Endothelial cell (in vitro differentiated cells): ENCODE measurements at regions not wholly inside any gene's neighbourhood (a gene's known extent, or its start where the extent isn't known, plus 50 kb on each side); places are given as distances from the start of the nearest gene placed in this dataset.
A peak's percentile ranks its signal among the peaks of the same experiment; 100 is the strongest.

Experiments
- DNase-seq: peaks from one replicate; pipeline ENCODE4 v3.0.0; 2021; ENCODE audit warnings: low spot score
- H3K27ac Mint-ChIP-seq: one replicate; pipeline ENCODE4 v1.8.0; 2021; ENCODE audit warnings: mixed read lengths, inconsistent platforms; ENCODE audit not compliant: unreplicated experiment
- H3K27me3 Mint-ChIP-seq: one replicate; pipeline ENCODE4 v1.8.0; 2021; ENCODE audit warnings: mild to moderate bottlenecking, moderate library complexity, mixed read lengths, inconsistent platforms; ENCODE audit not compliant: unreplicated experiment
- H3K36me3 Mint-ChIP-seq: one replicate; pipeline ENCODE4 v1.8.0; 2021; ENCODE audit warnings: mild to moderate bottlenecking, low read depth, mixed read lengths, inconsistent platforms; ENCODE audit not compliant: unreplicated experiment
- H3K4me1 Mint-ChIP-seq: one replicate; pipeline ENCODE4 v1.8.0; 2021; ENCODE audit warnings: mild to moderate bottlenecking, mixed read lengths, inconsistent platforms; ENCODE audit not compliant: unreplicated experiment
- H3K4me3 Mint-ChIP-seq: one replicate; pipeline ENCODE4 v1.8.0; 2021; ENCODE audit warnings: mild to moderate bottlenecking, mixed read lengths, inconsistent platforms; ENCODE audit not compliant: unreplicated experiment
- H3K9me3 Mint-ChIP-seq: one replicate; pipeline ENCODE4 v1.8.0; 2021; ENCODE audit warnings: mixed read lengths, inconsistent platforms; ENCODE audit not compliant: unreplicated experiment
- CTCF ChIP-seq: fragments of 200-600 bp; sonication (generic); IDR thresholded peaks from one replicate; pipeline ENCODE4 v1.5.0; 2021; ENCODE audit warnings: antibody characterized with exemption; ENCODE audit not compliant: unreplicated experiment

- Mint-ChIP-seq H3K4me1 (peaks cover 4% of the 10 kb centered on the region), H3K27ac (no peak overlapping the region), H3K4me3 (no peak overlapping the region), H3K9me3 (no peaks in the 10 kb centered on the region), H3K27me3 (no peaks in the 10 kb centered on the region), H3K36me3 (peaks cover 3% of the 10 kb centered on the region)
- DNase-seq, result no peak
- no peak for TF ChIP-seq CTCF
These were observed 443.3 kb downstream of the MN1 start for GRCh38 chr22:27358096-27358870.

- no peak overlapping the region for H3K27ac Mint-ChIP-seq
- H3K9me3 Mint-ChIP-seq, result no peaks in the 10 kb centered on the region
These were observed 431.3 kb downstream of the MN1 start for GRCh38 chr22:27370269-27370668.

GRCh38 chr22:27370987-27371386, 430.6 kb downstream of the MN1 start:
- H3K4me1 Mint-ChIP-seq, result peaks cover 15% of the 10 kb centered on the region
- no peaks in the 10 kb centered on the region for H3K9me3 Mint-ChIP-seq
- no peak for TF ChIP-seq CTCF
- H3K36me3 Mint-ChIP-seq, result no peaks in the 10 kb centered on the region
- H3K27ac Mint-ChIP-seq, result no peak overlapping the region
- DNase-seq, result no peak
- H3K27me3 Mint-ChIP-seq, result no peaks in the 10 kb centered on the region
- H3K4me3 Mint-ChIP-seq, result no peak overlapping the region

More at GRCh38 chr22:27370269-27370668, 431.3 kb downstream of the MN1 start:
- H3K27me3 Mint-ChIP-seq, result no peaks in the 10 kb centered on the region
- TF ChIP-seq CTCF, result no peak
- DNase-seq, result no peak
- H3K4me1 Mint-ChIP-seq, result peaks cover 15% of the 10 kb centered on the region
- H3K4me3 Mint-ChIP-seq, result no peak overlapping the region
- no peaks in the 10 kb centered on the region for H3K36me3 Mint-ChIP-seq

GRCh38 chr22:27372364-27372763, 429.2 kb downstream of the MN1 start:
- no peaks in the 10 kb centered on the region for H3K27me3 Mint-ChIP-seq
- H3K36me3 Mint-ChIP-seq, result no peaks in the 10 kb centered on the region
- H3K4me1 Mint-ChIP-seq, result peaks cover 15% of the 10 kb centered on the region
- no peaks in the 10 kb centered on the region for H3K9me3 Mint-ChIP-seq
- no peak overlapping the region for H3K4me3 Mint-ChIP-seq
- no peak overlapping the region for H3K27ac Mint-ChIP-seq
- TF ChIP-seq CTCF, result no peak
- no peak for DNase-seq

- no peak for TF ChIP-seq CTCF
- Mint-ChIP-seq H3K4me3 (no peak overlapping the region), H3K4me1 (peaks cover 15% of the 10 kb centered on the region), H3K9me3 (no peaks in the 10 kb centered on the region), H3K27ac (peak overlapping the region; percentile 33), H3K27me3 (no peaks in the 10 kb centered on the region), H3K36me3 (no peaks in the 10 kb centered on the region)
- DNase-seq, result peak; percentile 85
These were observed 428.4 kb downstream of the MN1 start for GRCh38 chr22:27372969-27373670.
